Endothelial cell (in vitro differentiated cells): ENCODE measurements at regions not wholly inside any gene's neighbourhood (a gene's known extent, or its start where the extent isn't known, plus 50 kb on each side); places are given as distances from the start of the nearest gene placed in this dataset.

Experiments
- DNase-seq: peaks from one replicate; pipeline ENCODE4 v3.0.0; 2021; ENCODE audit warnings: low spot score
- H3K27ac Mint-ChIP-seq: one replicate; pipeline ENCODE4 v1.8.0; 2021; ENCODE audit warnings: mixed read lengths, inconsistent platforms; ENCODE audit not compliant: unreplicated experiment
- H3K27me3 Mint-ChIP-seq: one replicate; pipeline ENCODE4 v1.8.0; 2021; ENCODE audit warnings: mild to moderate bottlenecking, moderate library complexity, mixed read lengths, inconsistent platforms; ENCODE audit not compliant: unreplicated experiment
- H3K36me3 Mint-ChIP-seq: one replicate; pipeline ENCODE4 v1.8.0; 2021; ENCODE audit warnings: mild to moderate bottlenecking, low read depth, mixed read lengths, inconsistent platforms; ENCODE audit not compliant: unreplicated experiment
- H3K4me1 Mint-ChIP-seq: one replicate; pipeline ENCODE4 v1.8.0; 2021; ENCODE audit warnings: mild to moderate bottlenecking, mixed read lengths, inconsistent platforms; ENCODE audit not compliant: unreplicated experiment
- H3K4me3 Mint-ChIP-seq: one replicate; pipeline ENCODE4 v1.8.0; 2021; ENCODE audit warnings: mild to moderate bottlenecking, mixed read lengths, inconsistent platforms; ENCODE audit not compliant: unreplicated experiment
- H3K9me3 Mint-ChIP-seq: one replicate; pipeline ENCODE4 v1.8.0; 2021; ENCODE audit warnings: mixed read lengths, inconsistent platforms; ENCODE audit not compliant: unreplicated experiment
- TF ChIP-seq, protein P1 (sequence below): fragments of 200-600 bp; sonication (generic); IDR thresholded peaks from one replicate; pipeline ENCODE4 v1.5.0; 2021; ENCODE audit warnings: antibody characterized with exemption; ENCODE audit not compliant: unreplicated experiment

DNA sequence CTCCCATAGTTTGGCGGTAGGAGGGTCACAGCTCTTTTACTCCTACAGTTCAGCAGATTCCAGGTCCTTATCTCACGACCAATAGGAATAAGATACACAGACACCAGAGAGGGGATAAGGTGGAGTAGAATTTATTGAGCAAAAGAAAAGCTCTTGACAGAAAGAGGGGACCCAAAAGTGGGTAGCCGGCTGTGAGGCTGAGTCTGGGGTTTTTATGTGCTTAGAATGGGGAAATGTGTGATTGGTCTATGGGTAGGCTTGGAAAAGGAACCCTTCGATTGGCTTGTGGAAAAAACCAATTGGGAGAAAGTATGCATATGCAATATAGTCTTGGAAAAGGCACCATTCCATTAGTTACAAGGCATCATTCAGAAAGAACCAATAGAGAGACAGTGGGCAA lies 1356.9 kb upstream of the SPRY2 start:
- no peaks in the 10 kb centered on the region for H3K36me3 Mint-ChIP-seq
- H3K4me3 Mint-ChIP-seq = no peak overlapping the region
- TF ChIP-seq, protein P1, sequence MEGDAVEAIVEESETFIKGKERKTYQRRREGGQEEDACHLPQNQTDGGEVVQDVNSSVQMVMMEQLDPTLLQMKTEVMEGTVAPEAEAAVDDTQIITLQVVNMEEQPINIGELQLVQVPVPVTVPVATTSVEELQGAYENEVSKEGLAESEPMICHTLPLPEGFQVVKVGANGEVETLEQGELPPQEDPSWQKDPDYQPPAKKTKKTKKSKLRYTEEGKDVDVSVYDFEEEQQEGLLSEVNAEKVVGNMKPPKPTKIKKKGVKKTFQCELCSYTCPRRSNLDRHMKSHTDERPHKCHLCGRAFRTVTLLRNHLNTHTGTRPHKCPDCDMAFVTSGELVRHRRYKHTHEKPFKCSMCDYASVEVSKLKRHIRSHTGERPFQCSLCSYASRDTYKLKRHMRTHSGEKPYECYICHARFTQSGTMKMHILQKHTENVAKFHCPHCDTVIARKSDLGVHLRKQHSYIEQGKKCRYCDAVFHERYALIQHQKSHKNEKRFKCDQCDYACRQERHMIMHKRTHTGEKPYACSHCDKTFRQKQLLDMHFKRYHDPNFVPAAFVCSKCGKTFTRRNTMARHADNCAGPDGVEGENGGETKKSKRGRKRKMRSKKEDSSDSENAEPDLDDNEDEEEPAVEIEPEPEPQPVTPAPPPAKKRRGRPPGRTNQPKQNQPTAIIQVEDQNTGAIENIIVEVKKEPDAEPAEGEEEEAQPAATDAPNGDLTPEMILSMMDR = no peak
- DNase-seq = no peak
- H3K27me3 Mint-ChIP-seq = no peaks in the 10 kb centered on the region
- H3K27ac Mint-ChIP-seq = no peak overlapping the region
- H3K4me1 Mint-ChIP-seq = no peaks in the 10 kb centered on the region
- no peaks in the 10 kb centered on the region for H3K9me3 Mint-ChIP-seq

GRCh38 chr13:81686877-81687276 lies 1346.0 kb upstream of the SPRY2 start:
- no peaks in the 10 kb centered on the region for H3K27me3 Mint-ChIP-seq
- no peak for DNase-seq
- TF ChIP-seq, protein P1 = no peak
- H3K4me1 Mint-ChIP-seq = no peaks in the 10 kb centered on the region
- no peak overlapping the region for H3K4me3 Mint-ChIP-seq
- H3K27ac Mint-ChIP-seq = no peak overlapping the region
- no peaks in the 10 kb centered on the region for H3K36me3 Mint-ChIP-seq
- H3K9me3 Mint-ChIP-seq = no peaks in the 10 kb centered on the region

- DNase-seq = no peak
- H3K36me3 Mint-ChIP-seq = no peaks in the 10 kb centered on the region
- H3K4me3 Mint-ChIP-seq = no peak overlapping the region
- no peaks in the 10 kb centered on the region for H3K27me3 Mint-ChIP-seq
- TF ChIP-seq, protein P1 = no peak
- H3K27ac Mint-ChIP-seq = no peak overlapping the region
- no peaks in the 10 kb centered on the region for H3K4me1 Mint-ChIP-seq
- no peaks in the 10 kb centered on the region for H3K9me3 Mint-ChIP-seq
Measured at GRCh38 chr13:81683521-81683920, 1342.6 kb upstream of the SPRY2 start.

DNA sequence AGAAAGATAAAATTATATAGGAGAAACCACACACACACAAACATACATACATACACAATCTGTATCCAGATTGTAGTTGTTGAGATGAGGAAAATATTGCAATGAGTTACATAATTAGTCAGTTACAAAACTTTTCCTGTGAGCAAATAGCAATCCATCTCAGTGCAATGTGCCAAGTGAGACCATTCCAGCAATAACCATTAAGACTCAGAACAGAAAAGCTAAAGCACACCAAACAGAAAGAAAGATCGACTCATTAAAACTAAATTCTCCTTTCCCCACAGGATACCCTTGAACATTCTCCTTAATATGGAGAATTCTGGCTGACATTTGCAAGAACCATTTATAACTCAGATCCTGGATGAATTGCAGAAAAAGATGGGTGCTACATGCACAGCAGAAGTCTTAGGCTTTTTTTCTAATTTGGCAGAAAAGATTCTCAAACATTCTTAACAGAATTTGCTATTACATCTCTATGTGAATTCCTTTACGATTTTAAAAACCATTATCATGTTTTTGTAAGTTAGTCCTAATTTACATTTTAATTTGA lies 1341.2 kb upstream of the SPRY2 start:
- DNase-seq = no peak
- Mint-ChIP-seq H3K27me3 (no peaks in the 10 kb centered on the region), H3K9me3 (no peaks in the 10 kb centered on the region), H3K27ac (no peak overlapping the region), H3K4me1 (no peaks in the 10 kb centered on the region), H3K36me3 (no peaks in the 10 kb centered on the region), H3K4me3 (no peak overlapping the region)
- TF ChIP-seq, protein P1 = no peak

DNA sequence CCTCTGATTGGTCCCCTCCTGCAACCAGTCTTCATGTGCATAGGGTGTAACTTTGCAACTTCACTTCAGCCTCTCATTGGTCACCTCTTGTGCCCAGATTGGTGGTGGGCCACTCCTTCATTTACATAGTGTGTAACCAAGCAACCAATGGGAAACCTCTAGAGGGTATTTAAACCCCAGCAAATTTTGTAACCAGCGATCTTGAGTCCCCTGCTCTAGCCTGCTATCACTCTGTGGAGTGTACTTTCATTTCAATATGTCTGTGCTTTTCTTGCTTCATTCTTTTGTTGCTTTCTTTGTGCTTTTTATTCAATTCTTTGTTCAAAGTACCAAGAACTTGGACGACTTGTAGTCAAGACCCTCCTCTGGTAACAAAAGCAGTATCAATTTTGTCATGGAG lies 1336.9 kb upstream of the SPRY2 start:
- Mint-ChIP-seq H3K4me3 (no peak overlapping the region), H3K27ac (no peak overlapping the region), H3K4me1 (no peaks in the 10 kb centered on the region), H3K9me3 (no peaks in the 10 kb centered on the region), H3K27me3 (no peaks in the 10 kb centered on the region), H3K36me3 (no peaks in the 10 kb centered on the region)
- TF ChIP-seq, protein P1 = no peak
- no peak for DNase-seq
